Astrocyte of the spinal cord (primary cell): ENCODE measurements at regions not wholly inside any gene's neighbourhood (a gene's known extent, or its start where the extent isn't known, plus 50 kb on each side); places are given as distances from the start of the nearest gene placed in this dataset.
A peak's percentile ranks its signal among the peaks of the same experiment; 100 is the strongest.

ENCODE experiments used
- DNase-seq: peaks from one replicate; pipeline ENCODE4 v3.0.0; 2011; ENCODE audit warnings: low read depth, low spot score
- H3K4me3 ChIP-seq: 2 replicates; pipeline ENCODE4 v1.5.1; 2011; ENCODE audit warnings: low read depth, mild to moderate bottlenecking, low read length, moderate library complexity
- CTCF ChIP-seq: IDR thresholded peaks from 2 replicates; pipeline ENCODE4 v1.5.1; 2012; ENCODE audit warnings: low read depth, mild to moderate bottlenecking, low read length, inconsistent platforms
- in situ Hi-C: cut with HindIII; loops from 2 replicates; pipeline ENCODE4 v1.10.0; 2017; ENCODE audit warnings: low sequenced_read_pairs

DNA sequence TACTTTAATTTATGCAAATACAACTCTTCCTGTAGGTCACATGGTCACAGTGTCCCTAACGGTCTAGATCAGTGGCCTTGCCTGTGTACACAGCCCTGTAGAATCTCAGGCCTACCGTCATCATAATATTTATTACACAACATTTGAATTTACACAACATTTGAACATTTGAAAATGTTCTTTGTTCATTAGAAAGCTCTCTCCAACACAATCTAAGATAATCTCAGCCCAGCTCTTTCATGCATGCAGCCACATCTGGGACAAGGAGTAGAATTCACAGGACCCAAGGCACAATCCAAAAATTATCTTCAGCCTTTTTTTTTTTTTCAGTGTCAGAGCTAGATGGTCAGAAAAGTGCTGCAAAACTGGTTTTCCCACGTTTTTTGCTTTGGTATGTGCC lies 892.8 kb downstream of the TFAP2A start:
- DNase-seq: no peak
- no peak overlapping the region for H3K4me3 ChIP-seq
- in situ Hi-C loops: no loop called here
- no peak for TF ChIP-seq CTCF

DNA sequence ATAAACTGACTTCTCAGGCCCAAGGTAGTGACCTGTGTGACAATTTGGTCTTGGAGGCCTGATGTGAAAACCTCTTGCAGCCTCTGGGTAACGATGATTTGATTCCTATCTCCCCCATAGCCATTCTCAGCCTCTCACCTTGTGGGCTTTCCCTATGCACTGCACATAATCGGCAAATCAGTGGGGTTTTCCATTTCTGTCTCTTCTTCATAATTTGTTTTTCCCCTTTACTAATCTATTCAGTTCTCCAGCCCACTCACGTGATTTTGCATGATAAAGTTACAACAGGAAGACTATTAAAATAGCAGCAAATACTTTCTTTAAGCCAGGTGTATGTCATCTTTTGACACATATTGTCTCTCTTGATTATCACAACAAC lies 893.7 kb downstream of the TFAP2A start:
- TF ChIP-seq CTCF: no peak
- DNase-seq: no peak
- in situ Hi-C loops: no loop called here
- H3K4me3 ChIP-seq: no peak overlapping the region

GRCh38 chr6:9520417-9521151 lies 894.3 kb downstream of the TFAP2A start:
- DNase-seq: peak; percentile 88
- no peak for TF ChIP-seq CTCF
- in situ Hi-C loops: no loop called here
- no peak overlapping the region for H3K4me3 ChIP-seq

- TF ChIP-seq CTCF: no peak
- in situ Hi-C loops: no loop called here
- no peak for DNase-seq
- no peak overlapping the region for H3K4me3 ChIP-seq
Observed at GRCh38 chr6:9518431-9518830, 896.4 kb downstream of the TFAP2A start.

GRCh38 chr6:9517806-9518205 lies 897.1 kb downstream of the TFAP2A start:
- DNase-seq: no peak
- in situ Hi-C loops: no loop called here
- H3K4me3 ChIP-seq: no peak overlapping the region
- TF ChIP-seq CTCF: no peak

DNA sequence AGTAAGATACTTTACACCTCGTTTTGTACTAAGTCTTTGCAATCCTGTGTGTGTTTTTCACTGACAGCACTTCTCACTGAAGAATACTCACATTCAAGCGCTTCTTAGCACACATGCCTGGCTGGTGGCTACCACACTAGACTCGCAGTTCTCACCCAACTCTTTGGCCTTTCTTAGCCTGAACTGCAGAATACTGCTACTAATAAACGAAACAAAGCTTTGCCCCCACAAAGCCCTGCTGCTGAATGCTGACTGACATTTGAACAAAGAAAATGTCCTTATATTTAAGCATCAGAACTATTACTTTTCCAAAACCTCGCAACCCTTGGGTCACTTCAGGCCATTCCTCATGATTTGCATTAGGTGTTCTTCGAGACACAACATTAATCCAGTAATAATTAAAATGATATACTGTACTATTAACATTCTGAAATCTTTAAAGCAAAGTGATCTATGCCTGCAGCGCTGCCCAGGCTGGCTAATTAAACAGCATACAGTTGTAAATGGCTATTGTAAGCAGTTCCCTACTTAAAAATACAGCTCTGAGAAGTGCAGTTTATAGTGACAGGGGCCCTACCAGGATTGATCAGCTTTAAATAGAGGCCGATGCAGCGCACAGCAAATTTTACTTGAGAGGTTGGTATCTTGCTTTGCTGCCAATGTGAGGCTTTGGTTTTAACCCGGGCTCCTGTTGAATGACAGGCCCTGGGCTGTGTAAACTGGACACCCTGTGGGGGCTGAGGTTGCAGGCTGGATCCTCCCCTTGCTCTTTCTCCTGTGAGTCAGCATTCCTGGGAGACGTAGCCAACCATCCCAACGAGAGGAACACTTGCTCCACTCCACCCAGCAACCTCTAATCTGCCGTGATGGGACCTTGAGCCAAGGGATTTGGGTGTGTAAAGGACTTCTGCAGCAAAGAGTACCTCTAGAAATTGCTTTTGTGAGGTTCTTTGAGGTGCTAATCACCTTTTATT lies 899.0 kb downstream of the TFAP2A start:
- TF ChIP-seq CTCF: no peak

More for the DNA sequence above, 899.0 kb downstream of the TFAP2A start:
- peak; percentile 77 for DNase-seq
- H3K4me3 ChIP-seq: no peak overlapping the region
- in situ Hi-C loops: no loop called here
